Activated T-cell treated with anti-CD3 and anti-CD28 coated beads, Interleukin-2, amount 50 U/mL, for 72 hours (primary cell): ENCODE measurements at regions not wholly inside any gene's neighbourhood (a gene's known extent, or its start where the extent isn't known, plus 50 kb on each side); places are given as distances from the start of the nearest gene placed in this dataset.
"Not testable (repeated sequence)": the region's sequence is repeated elsewhere in the genome, so short reads cannot be mapped to it uniquely, and the experiment has no call there.

ENCODE experiments used
- ATAC-seq, 2 donors: fragments of 150-1000 bp; cut with Tn5 transposase; replicated peaks in 1 of 2; 2 replicates each; pipeline ENCODE4 v1.10.0; 2021; ENCODE audit warnings: moderate library complexity in 2 of 2, mild to moderate bottlenecking in 1 of 2
- DNase-seq, 2 donors: peaks; one replicate each; pipeline ENCODE4 v3.0.0; 2021 to 2022; ENCODE audit warnings: mixed read lengths in 1 of 2
- H3K27ac Mint-ChIP-seq: one replicate; pipeline ENCODE4 v1.8.0; 2022; ENCODE audit warnings: mild to moderate bottlenecking, moderate library complexity, mixed read lengths
- H3K27me3 Mint-ChIP-seq: one replicate; pipeline ENCODE4 v1.8.0; 2022; ENCODE audit warnings: low read depth, mixed read lengths
- H3K36me3 Mint-ChIP-seq, 2 donors: one replicate each; pipeline ENCODE4 v1.8.0; 2022; ENCODE audit warnings: mixed read lengths in 2 of 2, mild to moderate bottlenecking in 1 of 2; ENCODE audit not compliant: insufficient read depth in 2 of 2
- H3K4me1 Mint-ChIP-seq: one replicate; pipeline ENCODE4 v1.8.0; 2022; ENCODE audit warnings: low read depth, mixed read lengths
- H3K4me3 Mint-ChIP-seq, 2 donors: one replicate each; pipeline ENCODE4 v1.8.0; 2022; ENCODE audit warnings: mild to moderate bottlenecking in 2 of 2, mixed read lengths in 2 of 2, moderate library complexity in 2 of 2
- H3K9me3 Mint-ChIP-seq, 2 donors: one replicate each; pipeline ENCODE4 v1.8.0; 2022; ENCODE audit warnings: mixed read lengths in 2 of 2

- Mint-ChIP-seq H3K36me3 (no peaks in the 10 kb centered on the region), H3K9me3 (peaks cover 2% of the 10 kb centered on the region in 2 donors), H3K4me3 (no peak overlapping the region), H3K4me1 (no peaks in the 10 kb centered on the region), H3K27ac (no peak overlapping the region), H3K27me3 (peaks cover 45% of the 10 kb centered on the region)
- ATAC-seq: no peak
- DNase-seq: no peak
Observed at GRCh38 chr1:34363915-34364314, 187.2 kb downstream of the C1orf94 start.

GRCh38 chr1:34364376-34364775 is 187.7 kb downstream of the C1orf94 start:
- Mint-ChIP-seq H3K4me1 (no peaks in the 10 kb centered on the region), H3K27me3 (peaks cover 42% of the 10 kb centered on the region), H3K36me3 (no peaks in the 10 kb centered on the region), H3K9me3 (peaks cover 2% of the 10 kb centered on the region in 2 donors), H3K27ac (no peak overlapping the region), H3K4me3 (no peak overlapping the region)
- DNase-seq (no peak), ATAC-seq (no peak)

GRCh38 chr1:34365295-34365694 is 188.6 kb downstream of the C1orf94 start:
- no peak overlapping the region for H3K4me3 Mint-ChIP-seq
- no peak for DNase-seq
- no peaks in the 10 kb centered on the region for H3K36me3 Mint-ChIP-seq
- H3K9me3 Mint-ChIP-seq: peaks cover 2% of the 10 kb centered on the region in 2 donors
- ATAC-seq: no peak
- no peaks in the 10 kb centered on the region for H3K4me1 Mint-ChIP-seq
- H3K27ac Mint-ChIP-seq: no peak overlapping the region
- peaks cover 41% of the 10 kb centered on the region for H3K27me3 Mint-ChIP-seq

GRCh38 chr1:34366875-34367624 is 190.3 kb downstream of the C1orf94 start:
- H3K27ac Mint-ChIP-seq: no peak overlapping the region
- peaks cover 35% of the 10 kb centered on the region for H3K27me3 Mint-ChIP-seq
- H3K4me3 Mint-ChIP-seq: no peak overlapping the region
- H3K36me3 Mint-ChIP-seq: no peaks in the 10 kb centered on the region
- no peaks in the 10 kb centered on the region for H3K4me1 Mint-ChIP-seq
- peaks cover 2% of the 10 kb centered on the region in 2 donors for H3K9me3 Mint-ChIP-seq
- ATAC-seq (no peak), DNase-seq (no peak)

- Mint-ChIP-seq H3K27me3 (peaks cover 38% of the 10 kb centered on the region), H3K9me3 (peaks cover 2% of the 10 kb centered on the region in 2 donors), H3K36me3 (no peaks in the 10 kb centered on the region), H3K4me3 (no peak overlapping the region), H3K27ac (no peak overlapping the region), H3K4me1 (no peaks in the 10 kb centered on the region)
- ATAC-seq (no peak), DNase-seq (no peak)
Observed at GRCh38 chr1:34367954-34368353, 191.2 kb downstream of the C1orf94 start.

- ATAC-seq (no peak), DNase-seq (no peak)
- Mint-ChIP-seq H3K9me3 (peaks cover 0 to 2% of the 10 kb centered on the region in 2 donors), H3K27me3 (peaks cover 34% of the 10 kb centered on the region), H3K36me3 (no peaks in the 10 kb centered on the region), H3K27ac (no peak overlapping the region), H3K4me3 (no peak overlapping the region), H3K4me1 (no peaks in the 10 kb centered on the region)
Observed at GRCh38 chr1:34369701-34370455, 193.2 kb downstream of the C1orf94 start.

- Mint-ChIP-seq H3K36me3 (no peaks in the 10 kb centered on the region), H3K27me3 (peaks cover 28% of the 10 kb centered on the region), H3K27ac (no peak overlapping the region)
Observed at GRCh38 chr1:34370748-34371147, 194.0 kb downstream of the C1orf94 start.

GRCh38 chr1:34371179-34371578 is 194.5 kb downstream of the C1orf94 start:
- not testable (repeated sequence) for H3K27ac Mint-ChIP-seq, H3K4me1 Mint-ChIP-seq, DNase-seq, H3K36me3 Mint-ChIP-seq, H3K4me3 Mint-ChIP-seq, H3K9me3 Mint-ChIP-seq, ATAC-seq
- H3K27me3 Mint-ChIP-seq: peaks cover 30% of the 10 kb centered on the region

More at GRCh38 chr1:34370748-34371147, 194.0 kb downstream of the C1orf94 start:
- ATAC-seq: no peak
- no peaks in the 10 kb centered on the region for H3K4me1 Mint-ChIP-seq
- no peaks in the 10 kb centered on the region for H3K9me3 Mint-ChIP-seq
- H3K4me3 Mint-ChIP-seq: no peak overlapping the region
- no peak for DNase-seq

- no peaks in the 10 kb centered on the region for H3K4me1 Mint-ChIP-seq
- DNase-seq: no peak
- H3K27me3 Mint-ChIP-seq: peaks cover 38% of the 10 kb centered on the region
- H3K36me3 Mint-ChIP-seq: no peaks in the 10 kb centered on the region
- ATAC-seq: no peak
- H3K9me3 Mint-ChIP-seq: no peaks in the 10 kb centered on the region
- H3K27ac Mint-ChIP-seq: no peak overlapping the region
- no peak overlapping the region for H3K4me3 Mint-ChIP-seq
Observed at GRCh38 chr1:34371829-34372532, 195.3 kb downstream of the C1orf94 start.

GRCh38 chr1:34372891-34373290 is 196.2 kb downstream of the C1orf94 start:
- H3K27me3 Mint-ChIP-seq: peaks cover 42% of the 10 kb centered on the region
- H3K36me3 Mint-ChIP-seq: no peaks in the 10 kb centered on the region
- no peak overlapping the region for H3K4me3 Mint-ChIP-seq
- ATAC-seq (no peak), DNase-seq (no peak)
- H3K9me3 Mint-ChIP-seq: no peaks in the 10 kb centered on the region
- H3K27ac Mint-ChIP-seq: no peak overlapping the region
- H3K4me1 Mint-ChIP-seq: no peaks in the 10 kb centered on the region

- DNase-seq (no peak), ATAC-seq (no peak)
- Mint-ChIP-seq H3K36me3 (no peaks in the 10 kb centered on the region), H3K4me1 (no peaks in the 10 kb centered on the region), H3K4me3 (no peak overlapping the region), H3K27me3 (peaks cover 38% of the 10 kb centered on the region), H3K9me3 (no peaks in the 10 kb centered on the region), H3K27ac (no peak overlapping the region)
Observed at GRCh38 chr1:34373912-34374311, 197.2 kb downstream of the C1orf94 start.

- H3K4me1 Mint-ChIP-seq: no peaks in the 10 kb centered on the region
- ATAC-seq (no peak), DNase-seq (no peak)
- H3K36me3 Mint-ChIP-seq: no peaks in the 10 kb centered on the region
- H3K27me3 Mint-ChIP-seq: peaks cover 38% of the 10 kb centered on the region
- H3K9me3 Mint-ChIP-seq: no peaks in the 10 kb centered on the region
- H3K4me3 Mint-ChIP-seq: no peak overlapping the region
- no peak overlapping the region for H3K27ac Mint-ChIP-seq
Observed at GRCh38 chr1:34376531-34376930, 199.8 kb downstream of the C1orf94 start.
